Left hindlimb (tissue), 1 donor: ENCODE measurements at regions not wholly inside any gene's neighbourhood (a gene's known extent, or its start where the extent isn't known, plus 50 kb on each side); places are given as distances from the start of the nearest gene placed in this dataset.
"Not testable (repeated sequence)": the region's sequence is repeated elsewhere in the genome, so short reads cannot be mapped to it uniquely, and the experiment has no call there.

Source experiments
- DNase-seq: peaks from one replicate; pipeline ENCODE4 v3.0.0-alpha.2; 2018

DNA sequence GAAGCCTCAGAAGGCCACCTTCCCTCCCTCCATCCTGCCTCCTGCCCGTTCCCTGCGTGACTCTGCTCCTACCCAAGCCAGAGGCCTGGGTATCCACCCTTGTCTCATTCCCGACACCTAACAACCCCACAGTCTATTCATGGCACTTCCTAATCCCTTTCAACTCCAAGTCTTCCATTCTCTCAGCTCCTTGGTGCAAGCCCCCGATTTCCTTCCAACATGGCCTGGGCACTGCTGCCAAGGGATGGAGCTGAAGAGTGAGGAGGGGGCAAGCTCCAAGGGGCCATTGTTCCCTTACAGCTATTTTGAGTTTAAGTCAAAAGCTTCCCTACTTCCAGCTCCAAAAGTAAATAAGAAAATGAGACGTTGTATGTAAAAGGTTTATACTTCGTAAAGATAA is 84.8 kb upstream of the ASB18 start:
- DNase-seq: no peak

DNA sequence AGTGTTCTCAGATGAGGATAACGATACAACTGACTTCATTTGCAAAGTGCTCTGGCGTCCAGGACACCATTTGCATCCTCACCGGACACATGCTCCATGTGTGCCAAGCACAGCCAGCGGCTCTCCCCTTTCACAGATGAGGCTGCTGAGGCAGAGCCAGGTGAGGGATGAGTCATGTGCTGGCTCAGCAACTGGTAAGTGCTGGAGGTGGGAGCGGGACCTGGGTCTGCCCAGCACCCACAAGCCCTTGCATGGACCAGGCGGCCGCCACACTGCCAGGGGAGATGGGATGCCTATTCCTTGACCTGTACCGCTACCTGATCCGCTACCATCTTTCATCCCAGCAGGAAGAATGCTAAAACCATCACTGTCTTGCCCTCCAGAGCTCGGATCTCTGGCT is 86.2 kb upstream of the ASB18 start:
- DNase-seq: no peak

DNA sequence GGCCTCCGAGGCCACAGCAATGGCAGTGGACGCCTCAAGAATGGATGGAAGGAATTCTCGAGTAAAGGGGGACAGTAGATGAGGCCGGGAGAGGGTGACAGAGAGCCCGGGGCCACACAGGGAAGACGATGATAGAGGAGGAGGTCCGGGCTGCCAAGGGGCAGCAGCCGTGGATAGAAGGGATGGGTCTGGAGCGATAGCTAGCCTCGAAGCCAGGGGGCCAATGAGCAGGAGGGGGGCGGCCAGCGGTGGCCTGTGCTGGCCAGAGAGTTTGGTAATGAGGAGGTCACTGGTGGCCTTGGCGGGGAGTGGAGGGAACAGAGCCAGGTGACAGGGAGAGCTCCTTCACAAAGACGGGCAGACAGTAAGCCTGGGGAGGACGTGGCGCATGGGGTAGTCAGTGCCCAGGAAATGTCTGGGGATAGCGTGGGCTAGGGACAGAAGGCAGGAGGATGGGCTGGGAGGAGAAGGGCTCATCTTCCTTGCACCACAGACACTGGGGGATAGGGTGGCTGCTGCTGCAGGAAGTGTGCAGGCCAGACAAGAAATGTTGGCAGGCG is 87.8 kb upstream of the ASB18 start:
- DNase-seq: no peak

DNA sequence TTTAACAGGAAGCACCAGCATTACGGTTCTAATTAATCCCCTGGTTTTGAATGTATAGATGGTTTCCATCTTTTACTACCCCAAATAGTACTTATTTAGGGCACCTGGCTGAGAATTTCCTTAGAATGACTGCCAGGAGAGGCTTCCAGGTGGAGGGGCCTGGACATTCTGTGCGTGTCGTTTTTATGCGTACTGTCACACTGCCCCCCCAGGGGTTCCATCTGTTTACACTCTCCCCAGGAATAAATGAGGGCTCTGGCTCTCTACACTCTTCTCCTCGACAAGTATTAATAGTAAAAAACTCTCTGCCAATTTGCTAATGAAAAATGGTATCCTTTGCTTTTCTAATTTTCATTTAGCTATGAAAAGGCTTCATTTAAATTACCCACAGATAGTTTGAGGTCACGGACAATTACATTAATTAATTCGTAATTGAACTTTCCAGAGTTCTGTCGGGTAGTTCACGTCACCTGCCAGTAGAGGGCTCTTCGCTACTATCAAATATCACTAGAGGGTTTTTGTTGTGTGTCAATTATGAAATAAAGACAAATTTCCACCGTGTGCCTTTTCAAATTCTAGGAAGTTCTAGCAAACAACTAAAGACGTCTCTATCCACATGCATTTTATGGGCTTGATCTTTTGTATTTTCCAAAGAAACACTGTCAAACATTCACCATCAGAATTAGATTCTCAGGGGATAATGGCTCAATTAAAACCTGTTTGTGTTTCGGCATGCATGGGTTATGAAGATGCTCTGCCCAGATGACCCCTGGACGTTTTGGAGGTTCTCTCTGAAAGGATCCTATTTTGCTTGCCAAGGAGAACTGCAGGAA is 88.8 kb upstream of the ASB18 start:
- no peak for DNase-seq

DNA sequence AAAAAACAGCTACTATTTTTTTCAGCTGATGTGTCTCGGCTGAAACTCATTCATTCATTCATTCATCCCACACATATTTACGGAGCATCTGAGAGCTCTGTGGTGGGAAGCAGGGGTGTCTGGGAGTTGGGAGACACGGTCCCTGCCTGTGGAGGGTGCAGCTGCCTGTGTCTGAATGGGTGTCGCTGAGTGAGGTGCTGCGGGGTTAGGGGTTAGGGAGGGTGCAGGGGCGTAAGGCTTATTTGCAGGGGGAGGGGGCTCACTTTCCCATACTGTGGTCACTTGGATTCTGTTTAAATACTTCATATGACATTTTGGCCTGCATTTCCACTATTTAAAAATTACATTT is 89.4 kb upstream of the ASB18 start:
- no peak for DNase-seq

DNA sequence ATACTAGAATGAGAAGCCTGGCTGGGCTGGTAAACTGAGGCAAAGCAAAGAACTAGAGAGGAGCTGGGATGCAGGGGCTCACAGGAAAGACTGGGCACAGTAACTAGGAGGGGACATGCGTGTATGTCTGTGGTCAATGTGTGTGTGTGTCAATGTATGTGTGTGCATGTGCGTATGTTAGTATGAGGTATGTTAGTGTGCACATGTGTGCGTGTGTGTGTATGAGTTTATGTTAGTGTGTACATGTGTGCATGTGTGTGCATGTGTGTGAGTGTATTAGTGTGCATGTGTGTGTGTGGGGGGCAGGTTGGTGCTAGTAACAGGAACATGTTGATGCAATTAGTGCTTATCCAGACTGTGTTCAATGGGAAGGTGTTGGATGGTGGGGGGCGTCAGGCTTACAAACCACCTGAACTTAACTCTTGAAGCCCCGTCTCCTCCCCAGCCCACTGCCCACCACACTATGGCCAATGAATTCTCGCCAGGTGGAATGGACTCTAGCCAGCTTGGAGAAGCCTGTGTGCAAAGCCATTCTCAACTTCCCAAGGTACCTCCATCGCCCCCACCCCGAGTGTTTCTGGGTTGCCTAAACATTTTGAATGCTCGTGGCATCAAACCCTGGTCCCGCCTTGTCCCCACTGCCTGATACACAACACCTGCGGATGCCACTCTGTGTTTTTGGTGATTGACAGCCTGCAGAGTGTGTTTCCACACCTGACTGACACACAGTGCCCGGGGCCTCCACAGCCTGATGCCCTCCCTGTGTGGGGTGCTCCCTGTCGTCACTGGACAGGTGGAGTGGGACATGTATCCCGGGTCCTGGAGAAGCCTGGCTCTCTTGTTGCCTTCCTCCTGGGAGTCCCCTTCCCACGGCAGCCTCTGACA is 90.1 kb upstream of the ASB18 start:
- DNase-seq: no peak

DNA sequence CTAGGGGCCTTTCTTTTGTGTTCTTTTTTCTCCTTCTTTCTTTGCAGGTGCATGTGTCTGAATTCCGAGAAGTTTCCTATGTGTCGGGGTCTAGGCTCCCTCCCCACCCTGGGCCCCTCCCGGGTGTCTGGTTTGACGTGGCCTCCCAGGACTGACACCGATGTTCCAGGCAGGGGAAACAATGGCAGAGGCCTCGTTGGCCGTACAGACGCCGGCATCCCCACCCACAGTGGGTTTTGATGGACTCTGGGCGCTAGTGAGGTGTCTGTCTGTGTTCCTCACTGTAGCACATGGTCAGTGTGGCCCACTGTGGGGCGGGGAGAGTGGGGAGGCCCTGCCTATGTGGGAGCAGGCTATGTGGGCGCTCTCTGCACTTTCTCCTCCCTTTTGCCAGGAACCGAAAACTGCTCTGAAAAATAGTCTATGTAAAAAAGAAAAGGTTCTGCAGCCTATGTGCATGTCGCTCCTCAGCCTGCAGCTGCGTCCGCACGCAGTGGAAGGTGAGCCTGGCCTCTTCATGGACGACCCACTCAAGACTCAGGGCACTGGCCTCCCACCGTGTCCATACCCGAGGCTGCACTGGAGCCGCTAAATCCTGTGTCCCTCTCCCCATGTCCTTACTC is 90.9 kb upstream of the ASB18 start:
- DNase-seq: no peak

DNA sequence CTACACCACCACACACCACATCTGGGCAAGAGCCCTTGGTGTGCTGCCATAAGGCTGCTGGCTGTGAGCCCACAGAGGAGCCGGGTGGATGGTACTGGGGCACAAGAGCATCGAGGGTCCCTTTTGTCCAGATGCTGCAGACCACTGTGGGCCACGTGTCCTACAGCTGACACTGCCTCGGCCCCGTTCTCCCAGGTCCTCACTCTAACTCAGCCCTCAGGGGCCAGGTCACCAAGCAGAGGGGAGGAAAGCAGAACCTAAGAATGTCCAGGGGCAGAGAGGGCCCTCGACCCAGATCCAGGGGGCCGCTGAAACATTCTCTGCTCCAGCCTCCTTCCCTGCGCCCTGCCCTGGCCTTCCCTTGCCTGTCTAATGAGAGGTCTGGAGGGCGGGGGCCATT is 91.7 kb upstream of the ASB18 start:
- DNase-seq: no peak

DNA sequence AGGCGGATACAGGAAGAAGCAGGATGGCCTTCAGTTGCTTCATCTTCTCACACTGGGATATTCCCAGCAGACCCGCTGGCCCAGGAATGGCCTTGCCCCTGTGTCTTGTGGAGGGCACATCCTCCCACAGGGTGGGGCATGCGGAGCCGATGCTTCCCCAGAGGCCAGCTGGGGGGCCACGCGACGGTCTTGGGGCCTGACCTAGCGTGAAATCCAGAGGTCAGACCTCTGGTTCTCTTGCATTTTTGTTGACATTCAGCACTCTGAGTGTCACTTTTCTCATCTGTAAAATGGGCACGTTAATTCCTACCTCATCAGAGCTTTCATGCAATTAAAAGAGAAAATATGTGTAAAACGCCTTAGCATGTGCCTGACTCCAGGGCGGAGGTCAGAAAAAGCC is 92.1 kb upstream of the ASB18 start:
- DNase-seq: not testable (repeated sequence)

DNA sequence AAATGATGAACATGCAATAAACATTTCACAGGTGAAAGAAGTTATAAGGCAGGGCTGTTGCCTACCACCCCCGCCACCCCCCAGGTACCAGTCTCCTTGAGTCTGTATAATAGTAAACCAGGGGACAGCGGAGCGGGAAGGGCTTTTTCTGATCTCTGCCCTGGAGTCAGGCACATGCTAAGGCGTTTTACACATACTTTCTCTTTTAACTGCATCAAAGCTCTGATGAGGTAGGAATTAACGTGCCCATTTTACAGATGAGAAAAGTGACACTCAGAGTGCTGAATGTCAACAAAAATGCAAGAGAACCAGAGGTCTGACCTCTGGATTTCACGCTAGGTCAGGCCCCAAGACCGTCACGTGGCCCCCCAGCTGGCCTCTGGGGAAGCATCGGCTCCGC is 94.3 kb upstream of the ASB18 start:
- not testable (repeated sequence) for DNase-seq

DNA sequence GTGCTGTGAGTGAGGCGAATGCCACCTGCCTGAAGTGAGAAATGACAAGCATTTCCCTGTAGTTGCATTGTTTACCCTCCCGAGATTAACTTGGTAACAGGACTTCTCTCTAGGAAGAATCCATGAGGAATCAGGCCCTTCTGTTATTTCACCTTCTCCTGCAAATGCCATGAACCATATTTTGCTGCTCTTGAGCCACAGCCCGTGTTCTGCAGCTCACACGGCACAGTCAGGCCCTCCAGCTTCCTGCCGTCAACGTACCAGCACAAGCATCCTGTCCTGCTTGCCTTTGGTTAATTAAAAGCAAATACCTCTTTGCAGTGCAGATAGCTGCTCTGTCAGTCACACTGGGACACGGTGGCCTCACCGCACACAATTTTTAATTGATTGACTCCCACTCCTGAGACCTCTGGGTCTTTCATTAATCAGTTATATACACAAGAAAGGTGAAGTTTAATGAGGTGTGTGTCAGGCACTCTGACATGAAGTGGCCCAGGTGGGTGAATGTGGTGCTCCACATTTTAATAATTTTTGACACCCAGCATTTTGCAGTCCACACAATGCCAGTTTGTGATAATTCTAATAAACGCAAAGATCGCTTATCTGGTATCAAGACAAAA is 95.3 kb upstream of the ASB18 start:
- no peak for DNase-seq

DNA sequence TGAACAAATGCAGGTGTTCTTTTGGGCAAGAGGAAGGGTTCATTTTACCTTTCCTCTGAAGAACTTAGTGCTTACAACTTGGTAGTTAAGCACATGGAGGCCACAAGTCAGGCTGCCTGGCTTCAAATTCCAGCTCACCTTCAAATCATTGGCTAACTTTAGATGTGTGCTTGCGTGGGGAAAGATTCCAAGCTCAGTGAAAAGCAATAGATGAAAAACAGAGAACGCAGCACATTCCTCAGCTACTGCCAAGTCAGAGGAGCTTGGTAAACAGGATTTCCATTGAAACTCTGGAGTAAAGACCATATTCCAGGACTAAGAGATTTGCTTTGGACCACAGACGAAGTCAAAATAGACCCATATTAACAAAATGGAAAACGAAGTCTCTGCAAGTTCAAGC is 96.3 kb upstream of the ASB18 start:
- no peak for DNase-seq

DNA sequence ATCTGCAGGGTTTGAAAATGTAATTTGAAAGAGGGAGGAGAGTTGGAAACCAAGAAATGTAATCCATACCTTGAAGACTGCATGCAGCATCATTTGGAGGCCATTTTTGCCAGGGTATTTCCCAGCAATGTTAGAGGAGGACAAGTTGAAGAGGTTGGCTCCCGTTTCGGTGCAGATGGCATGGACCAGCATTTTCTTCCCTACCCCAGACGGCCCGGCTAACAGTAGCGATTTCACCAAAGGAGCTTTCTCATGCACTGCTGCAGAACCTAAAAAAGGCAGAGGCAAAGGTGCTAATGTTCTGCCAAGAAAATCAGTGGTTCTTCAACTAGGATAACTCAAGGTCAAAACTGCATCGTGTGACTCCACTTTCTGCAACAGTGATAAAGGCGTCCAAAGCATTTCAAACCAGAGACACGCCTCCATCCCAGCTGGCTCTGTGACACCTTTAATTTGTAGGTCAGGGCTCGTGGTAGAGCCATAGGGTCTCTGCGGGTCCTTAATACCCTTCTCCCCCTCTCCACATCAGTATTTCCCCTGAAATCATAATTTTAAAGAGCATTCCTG is 99.6 kb upstream of the ASB18 start:
- no peak for DNase-seq

DNA sequence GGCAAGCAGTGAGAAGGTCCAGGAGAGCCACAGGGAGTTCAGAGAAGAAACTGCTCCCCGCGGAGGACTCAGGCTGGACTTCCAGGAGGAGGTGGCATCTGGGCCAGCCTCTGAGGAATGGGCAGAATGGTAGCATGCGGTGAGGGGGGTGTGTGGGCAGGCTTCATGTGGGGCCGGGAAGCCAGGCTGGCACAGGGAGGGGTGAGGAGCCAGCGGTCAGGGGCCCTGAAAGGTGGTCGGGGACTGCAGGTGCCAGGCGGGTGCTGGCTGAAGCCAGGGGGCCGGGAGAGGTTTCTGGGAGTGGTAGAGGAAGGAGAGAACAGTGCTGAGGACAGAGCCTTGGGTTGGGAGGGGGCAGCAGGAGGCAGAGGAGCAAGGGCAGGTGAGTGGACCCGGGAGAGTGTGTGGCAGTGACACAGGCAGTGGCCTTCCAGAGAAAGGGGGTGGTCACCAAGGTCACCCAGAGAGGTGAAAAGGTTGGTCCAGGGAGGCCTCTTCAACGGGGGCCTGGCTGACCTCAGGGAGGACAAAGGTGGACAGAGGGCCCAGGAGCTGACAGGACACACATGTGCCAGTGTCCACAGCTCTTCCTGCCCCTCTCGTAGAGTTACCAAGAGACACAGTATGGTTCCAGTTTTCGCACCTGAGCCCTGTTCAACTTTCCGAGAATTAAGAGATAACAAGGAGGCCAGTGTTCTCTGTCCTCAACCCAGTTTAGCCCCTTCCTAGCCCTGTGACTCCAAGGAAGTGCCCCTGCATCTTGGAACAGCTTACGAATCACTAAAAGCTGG is 101.2 kb upstream of the ASB18 start:
- DNase-seq: no peak

DNA sequence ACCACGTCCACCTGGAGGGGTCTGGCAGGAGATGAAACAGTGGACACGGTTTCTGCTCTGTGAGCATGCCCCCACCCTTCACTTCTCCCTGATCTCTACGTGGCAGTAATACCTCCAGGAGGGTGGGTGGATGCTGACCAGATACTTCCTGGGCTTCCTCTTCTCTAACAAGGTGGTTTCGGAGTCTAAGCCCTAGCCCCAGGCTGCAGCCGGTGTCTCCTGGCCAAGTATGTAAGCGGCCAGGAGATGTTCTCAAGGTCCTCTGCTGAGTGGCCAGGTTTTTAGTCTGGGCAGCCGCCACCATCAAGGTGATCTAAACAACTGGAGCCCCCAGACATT is 101.8 kb upstream of the ASB18 start:
- no peak for DNase-seq

DNA sequence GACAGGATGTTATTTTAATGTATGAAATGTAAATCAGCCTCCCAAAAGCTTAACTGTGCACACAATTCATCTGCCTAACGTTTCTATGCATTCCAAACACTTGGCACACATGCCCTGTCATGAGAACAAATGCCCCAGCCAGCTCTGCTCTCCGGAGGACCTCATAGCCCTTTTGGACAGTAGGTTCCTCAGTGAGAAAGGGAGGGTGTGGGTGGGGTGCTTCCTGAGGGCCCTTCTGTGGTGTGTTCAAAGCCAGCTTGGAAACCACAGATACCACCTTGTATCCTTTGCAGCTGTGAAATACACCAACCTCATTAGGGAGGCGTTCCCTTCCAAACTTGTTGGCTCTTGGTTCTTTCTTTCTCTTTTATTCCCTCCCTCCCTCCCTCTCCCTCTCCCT is 102.2 kb upstream of the ASB18 start:
- DNase-seq: no peak

DNA sequence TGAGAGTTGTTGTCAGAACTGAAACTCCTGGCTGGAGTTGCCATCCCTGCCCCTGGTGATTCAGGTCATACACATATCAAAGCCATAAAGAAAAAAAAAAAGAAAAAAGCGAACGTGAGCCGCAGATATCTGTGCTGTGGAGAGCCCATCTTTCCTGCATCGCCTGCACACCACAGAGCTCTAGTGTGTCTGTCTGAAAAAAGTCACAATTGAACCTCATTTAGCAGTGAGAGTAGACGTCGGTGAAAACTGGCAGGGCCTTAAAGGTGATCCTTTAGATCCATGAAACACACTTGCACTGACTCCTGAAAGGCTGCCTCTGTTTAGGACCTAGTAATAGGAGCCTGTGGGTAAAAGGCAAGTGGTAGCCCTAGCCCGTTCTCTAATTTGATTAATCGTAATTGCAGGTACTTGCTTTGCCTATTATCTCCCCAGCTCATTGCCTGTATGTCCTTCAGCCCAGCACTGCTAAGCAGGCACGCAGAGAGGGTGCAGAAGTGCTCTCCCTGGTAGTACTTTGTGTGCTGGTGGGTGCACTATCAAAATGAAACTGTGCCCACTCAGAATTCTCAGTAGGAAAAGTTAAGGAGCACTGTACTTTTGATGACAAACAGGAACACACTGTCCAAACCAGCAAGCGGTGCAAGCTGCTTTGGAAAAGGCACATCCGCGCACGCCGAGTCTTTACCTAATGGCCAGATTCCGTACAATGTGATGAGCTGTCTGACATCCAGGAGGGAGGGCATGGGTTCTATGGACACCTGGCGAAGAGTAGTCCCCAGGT is 103.5 kb upstream of the ASB18 start:
- DNase-seq: no peak

DNA sequence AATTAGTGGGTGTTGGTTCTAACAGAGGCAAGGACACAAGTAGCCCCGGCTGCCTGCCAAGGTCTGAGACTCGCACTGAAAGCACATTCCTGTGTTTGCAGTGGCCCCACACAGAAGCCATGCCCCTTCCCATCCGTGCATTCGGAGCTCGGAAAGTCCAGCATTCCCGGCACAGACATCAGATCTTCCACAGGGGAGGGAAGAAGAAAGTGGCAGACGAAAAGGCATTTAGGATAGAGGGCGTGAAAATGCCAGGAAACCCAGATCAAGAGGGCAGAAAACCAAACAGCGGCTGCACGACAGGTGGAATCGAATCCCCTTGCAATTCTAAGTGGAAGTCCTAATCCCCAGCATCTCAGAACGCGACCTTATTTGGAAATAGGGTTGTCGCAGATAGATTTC is 105.5 kb upstream of the ASB18 start:
- DNase-seq: no peak

DNA sequence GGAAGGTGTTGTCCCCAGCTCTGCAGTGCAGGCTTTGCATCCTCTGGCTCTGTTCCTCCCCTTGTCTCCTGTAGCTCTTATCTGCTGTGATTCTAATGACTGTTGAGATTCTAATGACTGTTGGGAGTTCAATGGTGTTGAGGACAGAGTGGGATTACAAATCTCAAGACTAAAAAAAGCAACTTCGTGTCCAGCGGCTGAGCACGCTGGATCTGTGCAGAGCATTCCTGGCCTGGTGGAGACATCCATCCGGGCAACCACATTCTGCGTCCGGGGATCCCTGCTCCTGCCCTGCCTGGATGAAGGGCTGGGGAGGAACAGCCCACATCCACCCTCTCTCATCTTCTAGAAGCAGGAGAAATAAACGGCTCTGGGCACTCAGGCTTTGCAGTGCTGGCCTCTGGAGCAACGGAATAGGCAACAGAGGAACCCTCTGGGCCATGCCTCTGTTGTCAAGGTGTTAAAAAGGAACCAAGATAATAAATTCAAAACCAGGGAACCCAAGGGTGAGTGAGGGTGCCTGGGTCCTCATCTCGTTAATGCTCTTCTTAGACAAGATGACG is 106.7 kb upstream of the ASB18 start:
- no peak for DNase-seq

DNA sequence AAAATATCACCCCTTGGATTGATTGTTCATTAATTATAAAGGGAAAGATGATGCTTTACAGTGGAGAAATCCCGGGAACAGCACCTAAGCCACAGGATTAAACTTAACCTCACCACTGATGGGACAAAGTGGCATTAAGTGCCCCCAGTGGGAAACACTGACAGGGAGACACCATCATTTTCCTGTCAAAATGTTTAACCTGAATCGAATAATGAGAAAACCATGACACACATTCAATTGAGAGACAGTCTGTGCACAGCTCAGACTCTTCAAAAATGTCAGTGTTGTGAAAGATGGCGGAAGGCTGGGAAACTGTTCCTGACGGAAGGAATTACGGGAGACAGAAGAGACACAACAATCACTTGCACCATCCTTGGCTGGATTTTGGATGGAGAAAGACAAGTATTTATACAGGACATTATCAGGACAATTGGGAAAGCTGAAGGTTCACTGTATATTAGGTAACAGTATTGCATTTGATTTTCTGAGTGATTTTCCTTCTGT is 111.8 kb upstream of the ASB18 start:
- DNase-seq: no peak
